CD4-positive, alpha-beta T cell (primary cell): ENCODE measurements at regions not wholly inside any gene's neighbourhood (a gene's known extent, or its start where the extent isn't known, plus 50 kb on each side); places are given as distances from the start of the nearest gene placed in this dataset.

Experiments used
- ATAC-seq: fragments of 200-7000 bp; cut with Tn5 transposase; one replicate; pipeline ENCODE4 v1.10.0; 2022; ENCODE audit warnings: mild to moderate bottlenecking; ENCODE audit not compliant: poor library complexity
- CTCF ChIA-PET: fragments of 350-600 bp; sonication (Branson Sonifier 250); formaldehyde crosslinking; loops from one replicate; lab custom pipeline; 2021; ENCODE audit warnings: antibody characterized with exemption, inconsistent platforms; lab: Charles Lee
- POLR2A ChIA-PET: fragments of 350-600 bp; sonication (Branson Sonifier 250); formaldehyde crosslinking; loops from one replicate; lab custom pipeline; 2021; ENCODE audit warnings: antibody characterized with exemption, inconsistent platforms; lab: Charles Lee
- DNase-seq, 14 experiments: peaks; one replicate each; pipeline ENCODE4 v3.0.0-alpha.2; 2013 to 2020; ENCODE audit warnings: mixed read lengths in 2 of 14
- H3K27ac ChIP-seq, 2 donors: one replicate each; pipeline versions ENCODE4 v1.5.1 to v1.7.0; 2013; ENCODE audit warnings: low read length in 2 of 2, low read depth in 1 of 2, mild to moderate bottlenecking in 1 of 2
- H3K27me3 ChIP-seq, 2 experiments: 1 replicate in 1 of 2; 2 replicates in 1 of 2; pipeline versions ENCODE4 v1.6.1 to v1.7.0; 2013; ENCODE audit warnings: low read length in 2 of 2, control low read depth in 1 of 2, mild to moderate bottlenecking in 1 of 2, moderate library complexity in 1 of 2; ENCODE audit not compliant: insufficient read depth in 2 of 2, control insufficient read depth in 1 of 2
- H3K36me3 ChIP-seq: one replicate; pipeline ENCODE4 v1.6.1; 2013; ENCODE audit warnings: low read length, control low read depth; ENCODE audit not compliant: insufficient read depth
- H3K4me1 ChIP-seq: one replicate; pipeline ENCODE4 v1.6.1; 2013; ENCODE audit warnings: low read length, control low read depth; ENCODE audit not compliant: insufficient read depth
- H3K4me3 ChIP-seq: one replicate; pipeline ENCODE4 v1.5.1; 2013; ENCODE audit warnings: mild to moderate bottlenecking, low read length, moderate library complexity
- H3K9me3 ChIP-seq, 2 experiments: 1 replicate in 1 of 2; 2 replicates in 1 of 2; pipeline versions ENCODE4 v1.6.1 to v1.7.0; 2013; ENCODE audit warnings: low read length in 2 of 2, mild to moderate bottlenecking in 2 of 2, control low read depth in 1 of 2, moderate library complexity in 1 of 2; ENCODE audit not compliant: control insufficient read depth in 1 of 2, insufficient read depth in 1 of 2
- H3K27ac Mint-ChIP-seq: one replicate; pipeline ENCODE4 v1.8.0; 2020; ENCODE audit warnings: mixed read lengths
- H3K27me3 Mint-ChIP-seq: one replicate; pipeline ENCODE4 v1.8.0; 2021; ENCODE audit warnings: mixed read lengths
- H3K36me3 Mint-ChIP-seq: one replicate; pipeline ENCODE4 v1.8.0; 2021; ENCODE audit warnings: low read depth, mixed read lengths
- H3K4me1 Mint-ChIP-seq: one replicate; pipeline ENCODE4 v1.8.0; 2021; ENCODE audit warnings: low read depth, mixed read lengths
- H3K4me3 Mint-ChIP-seq: one replicate; pipeline ENCODE4 v1.8.0; 2020; ENCODE audit warnings: mild to moderate bottlenecking, mixed read lengths
- H3K9me3 Mint-ChIP-seq: one replicate; pipeline ENCODE4 v1.8.0; 2020; ENCODE audit warnings: mixed read lengths
- CTCF ChIP-seq: fragments of 200-600 bp; IDR thresholded peaks from one replicate; pipeline ENCODE4 v1.8.0; 2022; ENCODE audit warnings: antibody characterized with exemption, mild to moderate bottlenecking
- intact Hi-C, 2 experiments: fragments of 100-400 bp; cut with DNase I in 1 of 2; cut with micrococcal nuclease in 1 of 2; formaldehyde crosslinking; loops; one replicate each; pipeline versions ENCODE4 v1.15.1 to v1.9.0; 2023 to 2025; cut with DNase I, micrococcal nuclease

- H3K9me3 Mint-ChIP-seq = peaks cover 9% of the 10 kb centered on the region
- H3K27me3 Mint-ChIP-seq = no peaks in the 10 kb centered on the region
- no peak for ATAC-seq
- no peaks in the 10 kb centered on the region for H3K36me3 Mint-ChIP-seq
- Histone ChIP-seq H3K4me1 (no peaks in the 10 kb centered on the region), H3K36me3 (no peaks in the 10 kb centered on the region), H3K4me3 (no peak overlapping the region), H3K9me3 (peaks cover 0 to 9% of the 10 kb centered on the region in 2 experiments), H3K27ac (no peak overlapping the region), H3K27me3 (no peaks in the 10 kb centered on the region)
- TF ChIP-seq CTCF = no peak
- H3K4me1 Mint-ChIP-seq = no peaks in the 10 kb centered on the region
- ChIA-PET CTCF (no interaction called here), POLR2A (interaction anchor here (0.5 kb wide), 1 partner anchor 80 kb away, joined by 3 read pairs; no protein-coding TSS in a partner anchor)
- no peak for DNase-seq
- intact Hi-C loops = no loop called here
- no peak overlapping the region for H3K27ac Mint-ChIP-seq
- H3K4me3 Mint-ChIP-seq = no peak overlapping the region
Measured at GRCh38 chr12:88844426-88844825, 264.2 kb upstream of the KITLG start.

GRCh38 chr12:88842314-88842713 lies 262.0 kb upstream of the KITLG start:
- H3K36me3 ChIP-seq = no peaks in the 10 kb centered on the region
- Mint-ChIP-seq H3K4me1 (no peaks in the 10 kb centered on the region), H3K9me3 (peaks cover 11% of the 10 kb centered on the region), H3K27ac (no peak overlapping the region), H3K4me3 (no peak overlapping the region), H3K36me3 (no peaks in the 10 kb centered on the region), H3K27me3 (no peaks in the 10 kb centered on the region)
- ChIA-PET POLR2A (no interaction called here), CTCF (no interaction called here)
- peaks cover 0 to 11% of the 10 kb centered on the region in 2 experiments for H3K9me3 ChIP-seq
- no peaks in the 10 kb centered on the region for H3K27me3 ChIP-seq
- TF ChIP-seq CTCF = no peak
- H3K4me1 ChIP-seq = no peaks in the 10 kb centered on the region
- H3K27ac ChIP-seq = no peak overlapping the region
- intact Hi-C loops = no loop called here
- no peak overlapping the region for H3K4me3 ChIP-seq
- ATAC-seq = no peak
- DNase-seq = no peak

GRCh38 chr12:88839486-88839885 lies 259.2 kb upstream of the KITLG start:
- DNase-seq (no peak), ATAC-seq (no peak)
- H3K4me3 Mint-ChIP-seq = no peak overlapping the region
- H3K27me3 Mint-ChIP-seq = no peaks in the 10 kb centered on the region
- no peaks in the 10 kb centered on the region for H3K36me3 ChIP-seq
- H3K36me3 Mint-ChIP-seq = no peaks in the 10 kb centered on the region
- H3K27ac Mint-ChIP-seq = no peak overlapping the region
- no peaks in the 10 kb centered on the region for H3K4me1 Mint-ChIP-seq
- peaks cover 0 to 5% of the 10 kb centered on the region in 2 experiments for H3K9me3 ChIP-seq
- no peak overlapping the region for H3K4me3 ChIP-seq
- intact Hi-C loops = no loop called here
- H3K9me3 Mint-ChIP-seq = peaks cover 9% of the 10 kb centered on the region
- no peaks in the 10 kb centered on the region for H3K27me3 ChIP-seq
- H3K4me1 ChIP-seq = no peaks in the 10 kb centered on the region
- CTCF ChIA-PET = no interaction called here
- POLR2A ChIA-PET = no interaction called here
- no peak overlapping the region for H3K27ac ChIP-seq
- no peak for TF ChIP-seq CTCF
